HPDE6-E6E7 (cell line): ENCODE measurements at regions not wholly inside any gene's neighbourhood (a gene's known extent, or its start where the extent isn't known, plus 50 kb on each side); places are given as distances from the start of the nearest gene placed in this dataset.

Experiments
- DNase-seq: peaks from one replicate; pipeline ENCODE4 v3.0.0; 2011; ENCODE audit warnings: missing footprints; ENCODE audit errors: extremely low spot score

DNA sequence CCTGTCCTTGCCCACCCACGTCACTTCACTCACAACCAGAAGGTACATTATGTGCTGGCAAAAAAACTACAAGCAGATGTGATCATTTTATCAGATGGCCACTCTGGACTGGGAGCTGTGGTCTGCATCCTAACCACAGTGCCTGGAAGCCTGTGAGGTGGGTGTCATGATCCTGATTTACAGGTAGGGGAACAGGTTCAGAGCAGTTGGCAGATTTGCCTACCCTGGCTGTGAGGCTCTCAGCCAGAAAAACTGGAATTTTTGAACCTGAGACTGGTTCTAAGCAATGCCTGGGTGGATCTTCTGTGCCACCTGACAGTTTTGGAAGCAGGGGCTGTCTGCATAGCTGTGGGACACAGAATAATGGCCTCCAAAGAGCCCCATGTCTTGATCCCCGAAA is 150.8 kb downstream of the SYF2 start:
- no peak for DNase-seq

DNA sequence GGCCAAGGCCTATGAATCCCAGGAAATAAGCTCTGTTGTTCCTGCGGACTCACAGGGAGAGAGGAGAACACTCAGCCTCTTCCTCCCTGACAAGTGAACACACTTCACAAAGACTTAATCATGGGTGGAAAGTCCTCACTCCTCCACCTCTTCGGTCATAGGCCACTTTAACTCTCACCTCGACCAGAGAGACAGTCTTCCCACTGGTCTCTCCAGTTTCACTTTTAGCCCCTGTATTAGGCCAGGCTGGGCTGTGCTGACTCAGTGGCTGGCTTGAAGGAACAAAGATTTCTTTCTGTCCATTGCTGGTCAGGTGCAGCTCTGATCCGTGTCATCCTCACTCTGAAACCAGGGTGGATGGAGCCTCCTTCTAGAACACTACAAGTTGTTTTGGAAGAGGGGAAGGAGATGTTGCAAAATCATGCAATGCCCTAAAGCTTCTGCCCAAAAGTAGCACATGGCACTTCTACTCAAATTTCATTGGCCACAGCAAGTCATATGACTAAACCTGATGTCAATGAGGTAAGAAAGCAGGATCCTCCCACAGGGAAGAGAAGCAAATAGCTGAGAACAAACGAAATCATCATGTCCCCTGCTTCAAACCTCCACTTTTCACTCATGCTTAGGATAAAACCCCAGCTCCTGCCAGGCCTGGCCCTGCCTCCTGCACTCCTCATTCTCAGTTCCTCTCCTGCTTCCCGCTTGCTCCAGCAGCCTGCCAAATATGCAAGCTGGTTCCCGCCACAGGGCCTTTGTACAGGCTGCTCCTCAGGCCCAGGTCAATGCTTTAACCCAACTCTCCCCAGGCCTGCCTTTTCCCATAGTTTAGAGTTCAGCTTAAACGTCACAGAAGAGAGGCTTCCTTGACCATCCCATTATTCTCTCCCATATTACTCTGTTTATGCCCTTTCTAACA is 150.5 kb upstream of the RUNX3 start:
- no peak for DNase-seq

GRCh38 chr1:25079048-25079447 is 149.0 kb upstream of the RUNX3 start:
- DNase-seq = no peak

- DNase-seq = no peak
Measured at GRCh38 chr1:25074351-25075227, 144.5 kb upstream of the RUNX3 start.

- no peak for DNase-seq
Measured at GRCh38 chr1:25073640-25074270, 143.7 kb upstream of the RUNX3 start.

- DNase-seq = no peak
Measured at GRCh38 chr1:25072461-25072860, 142.4 kb upstream of the RUNX3 start.

GRCh38 chr1:25068829-25069228 is 138.8 kb upstream of the RUNX3 start:
- DNase-seq = no peak

DNA sequence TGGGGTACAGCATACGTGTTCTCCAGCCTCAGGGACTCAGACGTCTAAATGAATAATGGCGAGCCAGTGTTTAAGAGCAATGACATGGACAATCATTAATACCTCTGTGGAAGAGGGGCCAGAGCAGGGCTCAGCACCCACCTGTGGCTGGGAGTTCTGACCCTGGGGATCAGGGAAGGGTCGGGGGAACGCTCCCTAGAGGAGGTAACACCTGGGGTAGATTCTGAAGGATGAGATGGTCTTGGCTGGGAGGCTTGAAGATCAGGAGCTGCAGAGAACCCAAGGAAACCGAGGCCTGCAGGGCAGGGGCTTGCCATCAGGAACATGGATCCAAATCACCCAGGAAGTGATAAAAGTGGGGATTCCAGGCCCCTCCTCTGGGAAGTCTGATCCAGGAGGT is 138.2 kb upstream of the RUNX3 start:
- DNase-seq = no peak

- DNase-seq = no peak
Measured at GRCh38 chr1:25067518-25068251, 137.6 kb upstream of the RUNX3 start.

- DNase-seq = no peak
Measured at GRCh38 chr1:25066731-25067517, 136.8 kb upstream of the RUNX3 start.

- DNase-seq = no peak
Measured at GRCh38 chr1:25066256-25066655, 136.2 kb upstream of the RUNX3 start.

DNA sequence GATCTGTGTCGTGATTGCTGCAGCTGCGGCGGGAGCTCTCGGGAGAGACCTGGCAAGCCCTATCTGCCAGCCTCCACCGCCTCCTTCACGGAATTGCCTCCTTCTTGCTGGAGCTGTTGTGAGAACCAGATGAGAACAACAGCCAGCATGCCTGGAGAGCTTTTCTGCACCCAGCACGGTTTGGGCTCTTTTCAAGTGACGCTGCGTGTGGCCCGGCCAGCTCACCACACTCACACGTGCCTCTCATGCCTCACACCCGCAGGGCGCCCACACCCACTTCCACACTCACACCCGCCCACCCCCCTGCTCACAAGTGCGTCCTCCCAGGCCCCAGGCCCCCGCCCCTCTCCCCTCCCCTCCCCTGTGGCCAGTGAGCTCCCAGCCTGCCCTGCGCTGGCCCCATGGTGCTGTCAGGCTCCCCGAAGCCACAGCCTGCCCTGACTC is 135.7 kb upstream of the RUNX3 start:
- DNase-seq = no peak

DNA sequence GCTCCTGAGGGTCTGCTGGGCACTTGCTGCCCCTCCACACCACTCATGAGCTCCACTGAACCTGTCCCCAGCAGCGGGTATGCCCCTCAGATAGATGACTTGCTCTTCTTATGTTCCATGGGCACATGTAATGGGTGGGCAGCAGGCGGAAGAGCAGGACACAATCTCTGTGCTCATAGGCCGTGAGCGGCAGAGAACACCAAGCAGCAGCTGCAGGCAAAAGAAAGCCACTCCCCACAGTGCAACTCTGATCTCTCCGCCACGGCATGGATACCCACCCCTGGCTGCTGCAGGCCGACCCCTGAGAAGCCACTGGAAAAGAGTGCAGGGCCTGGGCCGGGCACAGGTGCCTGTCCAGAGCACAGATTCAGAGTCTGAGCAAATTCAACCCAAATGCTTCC is 135.2 kb upstream of the RUNX3 start:
- no peak for DNase-seq

- no peak for DNase-seq
Measured at GRCh38 chr1:25064465-25065240, 134.6 kb upstream of the RUNX3 start.

GRCh38 chr1:25063591-25064416 is 133.7 kb upstream of the RUNX3 start:
- no peak for DNase-seq

DNA sequence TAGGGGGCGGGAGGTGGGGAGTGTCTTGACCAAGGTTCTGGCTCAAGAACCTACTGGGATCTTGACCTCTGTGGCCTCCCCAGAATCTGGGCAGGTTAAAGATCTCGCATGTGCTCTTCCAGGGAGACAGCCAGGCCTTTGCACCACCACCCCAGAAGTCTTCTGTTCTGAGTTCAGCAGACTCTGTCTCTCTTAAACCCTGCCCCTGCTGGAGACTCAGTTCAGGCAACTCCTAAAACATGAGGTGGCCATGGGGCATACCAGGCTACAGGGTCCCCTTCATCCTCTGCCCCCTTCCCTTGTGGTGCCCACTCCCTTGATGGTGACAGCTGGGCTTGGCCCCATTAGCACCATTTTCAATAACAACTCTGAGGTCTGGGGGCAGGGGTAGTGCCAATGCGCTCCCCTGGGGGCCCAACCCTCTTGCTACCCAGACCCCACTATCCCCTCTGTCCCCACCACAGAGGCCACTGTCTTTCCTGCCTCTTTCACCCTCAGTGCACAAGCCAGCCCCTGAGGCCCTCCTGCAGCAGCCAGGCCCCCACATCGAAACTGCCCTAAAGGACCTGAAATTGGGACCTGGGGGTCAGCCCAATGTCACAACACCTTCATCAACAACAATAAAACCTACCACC is 132.7 kb upstream of the RUNX3 start:
- no peak for DNase-seq

DNA sequence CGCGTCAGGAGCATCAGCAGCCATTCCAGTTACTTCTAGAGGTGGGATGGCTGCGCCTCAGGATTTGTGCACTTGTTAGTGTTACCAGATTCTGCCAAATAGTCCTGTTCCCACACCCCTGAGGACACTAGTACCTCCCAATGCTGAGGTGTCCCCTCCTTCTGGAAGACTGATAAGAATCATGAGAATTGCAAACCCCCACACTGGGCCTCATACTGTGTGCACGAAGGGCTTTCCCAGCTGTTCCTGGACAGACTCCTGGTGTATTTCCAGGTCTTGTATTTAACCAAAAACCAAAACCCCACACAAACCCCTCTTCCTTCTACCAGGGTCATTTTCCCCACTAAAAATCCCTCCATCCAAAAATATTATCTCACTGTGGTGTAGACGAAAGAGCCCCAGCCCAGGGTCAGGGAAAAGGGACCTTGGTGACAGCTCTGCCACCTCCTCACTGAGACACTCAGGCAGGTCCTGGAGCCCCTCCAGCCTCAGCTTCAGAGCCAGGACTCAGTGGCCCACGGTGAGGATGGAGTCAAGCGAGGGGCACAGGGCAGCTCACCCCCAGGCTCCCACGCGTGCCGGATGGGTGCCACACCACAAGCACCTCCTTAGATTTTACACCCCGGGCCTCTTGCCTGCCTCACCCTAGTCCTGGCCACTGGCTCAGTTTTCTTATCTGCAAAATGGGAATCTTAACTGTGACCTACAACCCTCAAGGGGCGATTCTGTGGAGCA is 131.4 kb upstream of the RUNX3 start:
- DNase-seq = no peak

- no peak for DNase-seq
Measured at GRCh38 chr1:25057188-25057587, 127.1 kb upstream of the RUNX3 start.
